ENCODE measurements at regions not wholly inside any gene's neighbourhood (a gene's known extent, or its start where the extent isn't known, plus 50 kb on each side); places are given as distances from the start of the nearest gene placed in this dataset.

DNA sequence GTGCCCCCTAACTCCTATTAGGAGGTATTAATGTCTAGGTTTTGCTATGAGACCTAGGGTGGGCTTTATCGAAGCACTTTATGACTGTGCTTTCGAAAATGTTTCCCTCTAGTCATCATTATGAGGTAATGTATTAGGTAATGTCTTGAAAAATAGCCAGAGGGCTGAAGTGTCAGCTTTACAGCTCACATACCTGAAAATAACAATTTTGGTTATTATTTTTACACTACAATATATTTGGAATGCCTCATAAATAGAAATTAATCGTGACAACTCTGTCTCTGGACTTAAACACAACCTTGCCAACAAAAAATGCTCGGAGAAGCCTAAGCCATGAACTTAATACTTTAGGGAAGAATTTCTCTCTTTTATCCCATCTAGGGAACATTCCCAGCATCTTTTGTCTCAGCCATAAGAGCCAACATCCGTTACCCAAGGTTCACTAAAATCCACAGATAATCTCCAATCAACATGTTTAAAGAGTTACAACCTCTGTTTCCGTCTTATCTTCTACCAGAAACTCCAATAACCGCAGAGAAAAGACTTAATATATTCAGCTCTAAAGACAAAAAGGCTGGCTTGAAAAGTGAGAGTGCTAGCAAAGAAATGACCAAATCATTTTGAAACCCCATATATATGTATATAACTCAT lies 130.9 kb upstream of the RND3 start (continued):
- TF ChIP-seq ZNF350 (tag by site-specific recombination; IDR thresholded peaks at IDR 0.05) (no peak), KLF1 (tag by site-specific recombination; IDR thresholded peaks at IDR 0.05) (no peak), SALL2 (tag by site-specific recombination; IDR thresholded peaks at IDR 0.05; ENCODE audit: borderline replicate concordance) (no peak), REPIN1 (tag by site-specific recombination; IDR thresholded peaks at IDR 0.05; ENCODE audit: low read depth) (no peak), ZNF416 (tag by site-specific recombination; IDR thresholded peaks at IDR 0.05) (no peak), SP3 (tag by site-specific recombination; IDR thresholded peaks at IDR 0.05) (no peak), ZBTB48 (tag by site-specific recombination; IDR thresholded peaks at IDR 0.05) (no peak), ZNF292 (tag by site-specific recombination; IDR thresholded peaks at IDR 0.05; ENCODE audit: borderline replicate concordance, low read depth) (no peak), KLF9 (tag by site-specific recombination; IDR thresholded peaks at IDR 0.05; ENCODE audit: low read depth) (no peak), ZNF521 (tag by site-specific recombination; IDR thresholded peaks at IDR 0.05) (no peak), GLIS1 (tag by site-specific recombination; IDR thresholded peaks at IDR 0.05) (no peak)
- TF ChIP-seq, protein P1, sequence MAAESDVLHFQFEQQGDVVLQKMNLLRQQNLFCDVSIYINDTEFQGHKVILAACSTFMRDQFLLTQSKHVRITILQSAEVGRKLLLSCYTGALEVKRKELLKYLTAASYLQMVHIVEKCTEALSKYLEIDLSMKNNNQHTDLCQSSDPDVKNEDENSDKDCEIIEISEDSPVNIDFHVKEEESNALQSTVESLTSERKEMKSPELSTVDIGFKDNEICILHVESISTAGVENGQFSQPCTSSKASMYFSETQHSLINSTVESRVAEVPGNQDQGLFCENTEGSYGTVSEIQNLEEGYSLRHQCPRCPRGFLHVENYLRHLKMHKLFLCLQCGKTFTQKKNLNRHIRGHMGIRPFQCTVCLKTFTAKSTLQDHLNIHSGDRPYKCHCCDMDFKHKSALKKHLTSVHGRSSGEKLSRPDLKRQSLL (tag by site-specific recombination; IDR thresholded peaks at IDR 0.05) = no peak
- TF ChIP-seq, protein P2, sequence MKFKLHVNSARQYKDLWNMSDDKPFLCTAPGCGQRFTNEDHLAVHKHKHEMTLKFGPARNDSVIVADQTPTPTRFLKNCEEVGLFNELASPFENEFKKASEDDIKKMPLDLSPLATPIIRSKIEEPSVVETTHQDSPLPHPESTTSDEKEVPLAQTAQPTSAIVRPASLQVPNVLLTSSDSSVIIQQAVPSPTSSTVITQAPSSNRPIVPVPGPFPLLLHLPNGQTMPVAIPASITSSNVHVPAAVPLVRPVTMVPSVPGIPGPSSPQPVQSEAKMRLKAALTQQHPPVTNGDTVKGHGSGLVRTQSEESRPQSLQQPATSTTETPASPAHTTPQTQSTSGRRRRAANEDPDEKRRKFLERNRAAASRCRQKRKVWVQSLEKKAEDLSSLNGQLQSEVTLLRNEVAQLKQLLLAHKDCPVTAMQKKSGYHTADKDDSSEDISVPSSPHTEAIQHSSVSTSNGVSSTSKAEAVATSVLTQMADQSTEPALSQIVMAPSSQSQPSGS (tag by site-specific recombination; IDR thresholded peaks at IDR 0.05; ENCODE audit: low read depth) = peak; percentile 56; the same call in 1 of the 2 replicates
- TF ChIP-seq, protein P3, sequence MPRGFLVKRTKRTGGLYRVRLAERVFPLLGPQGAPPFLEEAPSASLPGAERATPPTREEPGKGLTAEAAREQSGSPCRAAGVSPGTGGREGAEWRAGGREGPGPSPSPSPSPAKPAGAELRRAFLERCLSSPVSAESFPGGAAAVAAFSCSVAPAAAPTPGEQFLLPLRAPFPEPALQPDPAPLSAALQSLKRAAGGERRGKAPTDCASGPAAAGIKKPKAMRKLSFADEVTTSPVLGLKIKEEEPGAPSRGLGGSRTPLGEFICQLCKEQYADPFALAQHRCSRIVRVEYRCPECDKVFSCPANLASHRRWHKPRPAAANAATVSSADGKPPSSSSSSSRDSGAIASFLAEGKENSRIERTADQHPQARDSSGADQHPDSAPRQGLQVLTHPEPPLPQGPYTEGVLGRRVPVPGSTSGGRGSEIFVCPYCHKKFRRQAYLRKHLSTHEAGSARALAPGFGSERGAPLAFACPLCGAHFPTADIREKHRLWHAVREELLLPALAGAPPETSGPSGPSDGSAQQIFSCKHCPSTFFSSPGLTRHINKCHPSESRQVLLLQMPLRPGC (tag by site-specific recombination; IDR thresholded peaks at IDR 0.05) = no peak
- TF ChIP-seq, protein P4, sequence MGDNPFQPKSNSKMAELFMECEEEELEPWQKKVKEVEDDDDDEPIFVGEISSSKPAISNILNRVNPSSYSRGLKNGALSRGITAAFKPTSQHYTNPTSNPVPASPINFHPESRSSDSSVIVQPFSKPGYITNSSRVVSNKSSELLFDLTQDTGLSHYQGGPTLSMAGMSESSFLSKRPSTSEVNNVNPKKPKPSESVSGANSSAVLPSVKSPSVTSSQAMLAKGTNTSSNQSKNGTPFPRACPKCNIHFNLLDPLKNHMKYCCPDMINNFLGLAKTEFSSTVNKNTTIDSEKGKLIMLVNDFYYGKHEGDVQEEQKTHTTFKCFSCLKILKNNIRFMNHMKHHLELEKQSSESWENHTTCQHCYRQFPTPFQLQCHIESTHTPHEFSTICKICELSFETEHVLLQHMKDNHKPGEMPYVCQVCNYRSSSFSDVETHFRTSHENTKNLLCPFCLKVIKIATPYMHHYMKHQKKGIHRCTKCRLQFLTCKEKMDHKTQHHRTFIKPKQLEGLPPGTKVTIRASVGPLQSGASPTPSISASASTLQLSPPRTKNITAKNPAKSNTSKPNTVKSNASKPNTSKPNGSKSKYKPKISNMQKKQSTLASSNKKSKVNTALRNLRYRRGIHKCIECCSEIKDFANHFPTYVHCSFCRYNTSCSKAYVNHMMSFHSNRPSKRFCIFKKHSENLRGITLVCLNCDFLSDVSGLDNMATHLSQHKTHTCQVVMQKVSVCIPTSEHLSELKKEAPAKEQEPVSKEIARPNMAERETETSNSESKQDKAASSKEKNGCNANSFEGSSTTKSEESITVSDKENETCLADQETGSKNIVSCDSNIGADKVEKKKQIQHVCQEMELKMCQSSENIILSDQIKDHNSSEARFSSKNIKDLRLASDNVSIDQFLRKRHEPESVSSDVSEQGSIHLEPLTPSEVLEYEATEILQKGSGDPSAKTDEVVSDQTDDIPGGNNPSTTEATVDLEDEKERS (tag by site-specific recombination; IDR thresholded peaks at IDR 0.05) = no peak

DNA sequence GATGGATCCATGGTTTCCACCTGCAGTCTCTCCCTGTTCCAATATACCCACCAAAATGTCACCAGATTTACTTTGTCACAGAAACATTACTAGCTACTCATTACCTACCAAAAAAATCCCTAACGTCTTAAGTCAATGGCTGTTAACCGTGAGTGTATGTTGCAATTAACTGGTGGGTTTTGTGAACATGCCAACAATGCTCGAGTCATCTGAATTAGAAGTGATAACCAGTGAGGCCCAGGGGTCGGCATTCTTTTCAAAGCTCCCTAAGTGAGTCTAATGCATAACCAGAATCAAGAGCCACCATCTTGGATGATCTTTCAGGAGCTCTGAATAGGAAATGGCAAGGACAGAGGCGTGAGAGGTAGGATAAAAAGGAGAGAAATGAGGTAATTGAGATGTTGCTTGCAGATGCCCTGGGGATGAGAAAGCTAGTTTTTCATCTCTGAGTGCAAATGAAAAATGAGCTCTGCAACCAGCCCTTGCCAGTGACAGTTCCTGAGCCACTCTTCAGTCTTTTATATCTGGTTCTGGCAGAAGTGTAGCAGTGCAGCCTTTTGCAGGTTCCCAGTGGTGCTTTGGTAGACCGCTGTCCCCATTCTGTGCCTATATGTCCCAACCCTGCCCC lies 130.0 kb upstream of the RND3 start:
- POLR2A ChIA-PET = no interaction called here
- Histone ChIP-seq H3K36me3 (ENCODE audit: control insufficient read depth in 2 of 2, insufficient read depth in 1 of 2, low read length in 2 of 2) (no peaks in the 10 kb centered on the region), H3K9me3 (ENCODE audit: control insufficient read depth, insufficient read depth, low read depth, low read length) (no peaks in the 10 kb centered on the region), H3K4me1 (ENCODE audit: control insufficient read depth, insufficient read depth, low read length) (peaks cover 13% of the 10 kb centered on the region), H3K4me3 (ENCODE audit: low read depth, low read length) (no peak overlapping the region), H3K27ac (ENCODE audit: extremely low read depth, low read depth, low read length) (no peak overlapping the region)
- TF ChIP-seq ZBTB48 (tag by site-specific recombination; IDR thresholded peaks at IDR 0.05) = peak; percentile 31; the same call in 1 of the 2 replicates
- no peak for TF ChIP-seq SETDB1 (IDR thresholded peaks at IDR 0.05; ENCODE audit: insufficient read length, low read length)
- TF ChIP-seq ZNF366 (tag by site-specific recombination; conservative IDR thresholded peaks at IDR 0.05) = 0 out of 2 replicates have a peak, but pooled peaks have one; percentile 3
- no peak for TF ChIP-seq ZNF175 (tag by site-specific recombination; IDR thresholded peaks at IDR 0.05)
- no peak for TF ChIP-seq GLI4 (tag by site-specific recombination; IDR thresholded peaks at IDR 0.05)
- CTCF ChIA-PET = interaction anchor here (0.7 kb wide), 1 partner anchor 434 kb away, joined by 3 read pairs; no protein-coding TSS in a partner anchor

All from HEK293 (cell line).